ENCODE measurements at regions not wholly inside any gene's neighbourhood (a gene's known extent, or its start where the extent isn't known, plus 50 kb on each side); places are given as distances from the start of the nearest gene placed in this dataset.
"Not testable (repeated sequence)": the region's sequence is repeated elsewhere in the genome, so short reads cannot be mapped to it uniquely, and the experiment has no call there.

DNA sequence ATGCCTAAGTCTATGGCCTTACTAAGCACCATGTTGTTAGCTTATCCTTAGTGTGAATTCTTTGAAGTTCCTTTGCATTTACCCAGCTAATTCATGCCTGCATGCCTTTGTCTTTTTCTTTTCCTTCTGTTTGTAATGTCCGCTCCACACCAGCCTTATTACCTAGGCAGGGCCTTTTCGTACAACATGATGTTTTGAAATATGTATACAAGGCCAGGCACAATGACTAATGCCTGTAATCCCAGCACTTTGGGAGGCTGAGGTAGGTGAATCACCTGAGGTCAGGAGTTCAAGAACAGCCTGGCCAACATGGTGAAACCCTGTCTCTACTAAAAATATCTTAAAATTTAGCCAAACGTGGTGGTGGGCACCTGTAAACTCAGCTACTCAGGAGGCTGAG, 1636.5 kb upstream of the SEL1L start:
- Histone ChIP-seq H3K4me3 (no peak overlapping the region), H3K9me3 (no peaks in the 10 kb centered on the region), H3K4me1 (ENCODE audit: low read depth) (no peaks in the 10 kb centered on the region), H3K36me3 (ENCODE audit: low read depth) (no peaks in the 10 kb centered on the region)
- TF ChIP-seq, protein P1, sequence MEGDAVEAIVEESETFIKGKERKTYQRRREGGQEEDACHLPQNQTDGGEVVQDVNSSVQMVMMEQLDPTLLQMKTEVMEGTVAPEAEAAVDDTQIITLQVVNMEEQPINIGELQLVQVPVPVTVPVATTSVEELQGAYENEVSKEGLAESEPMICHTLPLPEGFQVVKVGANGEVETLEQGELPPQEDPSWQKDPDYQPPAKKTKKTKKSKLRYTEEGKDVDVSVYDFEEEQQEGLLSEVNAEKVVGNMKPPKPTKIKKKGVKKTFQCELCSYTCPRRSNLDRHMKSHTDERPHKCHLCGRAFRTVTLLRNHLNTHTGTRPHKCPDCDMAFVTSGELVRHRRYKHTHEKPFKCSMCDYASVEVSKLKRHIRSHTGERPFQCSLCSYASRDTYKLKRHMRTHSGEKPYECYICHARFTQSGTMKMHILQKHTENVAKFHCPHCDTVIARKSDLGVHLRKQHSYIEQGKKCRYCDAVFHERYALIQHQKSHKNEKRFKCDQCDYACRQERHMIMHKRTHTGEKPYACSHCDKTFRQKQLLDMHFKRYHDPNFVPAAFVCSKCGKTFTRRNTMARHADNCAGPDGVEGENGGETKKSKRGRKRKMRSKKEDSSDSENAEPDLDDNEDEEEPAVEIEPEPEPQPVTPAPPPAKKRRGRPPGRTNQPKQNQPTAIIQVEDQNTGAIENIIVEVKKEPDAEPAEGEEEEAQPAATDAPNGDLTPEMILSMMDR (IDR thresholded peaks at IDR 0.05), result no peak
- no peak for ATAC-seq
- intact Hi-C loops (cut with DNase I, micrococcal nuclease), result no loop called here
- no peak for DNase-seq

DNA sequence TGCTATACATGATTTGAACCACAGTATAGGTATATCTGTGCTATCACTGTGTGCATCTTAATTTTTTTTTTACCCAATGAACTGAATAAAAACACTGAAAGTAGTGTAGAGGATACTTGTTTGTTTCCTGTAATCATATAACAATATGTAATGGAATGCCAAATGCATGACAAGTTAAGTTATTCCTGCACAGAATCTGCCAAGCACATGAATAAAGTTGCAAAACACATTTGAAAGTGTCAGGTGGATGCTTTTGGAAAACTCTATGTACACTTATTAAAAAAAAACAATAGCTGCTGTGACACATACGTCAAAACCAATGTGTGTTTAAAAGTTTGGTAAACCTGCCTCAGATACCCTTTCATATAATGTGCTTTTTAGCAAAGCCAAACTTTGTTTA, 1638.1 kb upstream of the SEL1L start:
- H3K4me1 ChIP-seq (ENCODE audit: low read depth), result no peaks in the 10 kb centered on the region

DNA sequence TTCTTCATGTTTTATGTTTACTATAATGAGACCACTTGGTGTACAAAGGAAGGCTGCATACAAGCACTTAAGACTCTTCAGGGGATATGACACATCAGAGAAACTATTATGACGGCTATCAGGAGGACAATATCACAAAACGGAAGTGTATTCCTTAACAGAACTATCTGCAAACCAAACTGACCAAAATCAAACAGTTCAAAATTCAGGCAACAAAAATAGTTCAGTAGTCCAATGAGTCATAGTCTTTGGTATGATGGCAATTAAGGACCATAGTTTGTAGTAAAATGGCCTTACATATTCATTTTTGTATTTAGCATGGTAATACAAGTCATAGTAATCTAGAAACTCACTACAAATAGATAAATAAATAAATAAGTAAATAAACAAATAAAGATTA, 1638.7 kb upstream of the SEL1L start:
- DNase-seq (no peak), ATAC-seq (no peak)
- H3K9me3 ChIP-seq, result no peaks in the 10 kb centered on the region
- H3K36me3 ChIP-seq (ENCODE audit: low read depth), result no peaks in the 10 kb centered on the region
- no peak overlapping the region for H3K4me3 ChIP-seq
- intact Hi-C loops (cut with DNase I, micrococcal nuclease), result no loop called here
- no peaks in the 10 kb centered on the region for H3K4me1 ChIP-seq (ENCODE audit: low read depth)
- TF ChIP-seq, protein P1 (IDR thresholded peaks at IDR 0.05), result no peak

More for the DNA sequence above, 1638.1 kb upstream of the SEL1L start:
- no peaks in the 10 kb centered on the region for H3K9me3 ChIP-seq
- intact Hi-C loops (cut with DNase I, micrococcal nuclease), result no loop called here
- H3K4me3 ChIP-seq, result no peak overlapping the region
- DNase-seq, result no peak
- H3K36me3 ChIP-seq (ENCODE audit: low read depth), result no peaks in the 10 kb centered on the region
- TF ChIP-seq, protein P1 (IDR thresholded peaks at IDR 0.05), result no peak
- no peak for ATAC-seq

DNA sequence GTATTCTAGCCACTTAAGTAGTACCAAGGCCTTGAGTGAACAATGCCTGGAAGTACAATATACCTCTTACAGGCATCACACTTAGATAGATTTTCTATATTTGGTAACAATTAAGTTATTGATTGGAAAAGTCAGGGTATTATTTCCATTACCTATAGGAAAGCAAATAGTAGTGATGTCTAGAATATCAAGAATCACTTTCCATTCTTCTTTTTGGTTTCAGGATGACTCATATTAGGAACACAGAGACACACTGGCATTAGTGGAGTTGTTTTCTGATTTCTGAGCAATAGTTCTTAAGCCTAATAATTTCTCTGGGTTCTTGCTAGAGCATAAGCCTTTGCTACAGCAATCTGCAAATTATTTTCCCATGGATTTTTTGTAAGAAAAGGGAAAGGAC, 1640.0 kb upstream of the SEL1L start:
- Histone ChIP-seq H3K36me3 (ENCODE audit: low read depth) (no peaks in the 10 kb centered on the region), H3K4me3 (no peak overlapping the region), H3K9me3 (peaks cover under 1% of the 10 kb centered on the region), H3K4me1 (ENCODE audit: low read depth) (no peaks in the 10 kb centered on the region)
- TF ChIP-seq, protein P1 (IDR thresholded peaks at IDR 0.05), result no peak
- no peak for DNase-seq
- ATAC-seq, result no peak
- intact Hi-C loops (cut with DNase I, micrococcal nuclease), result no loop called here

DNA sequence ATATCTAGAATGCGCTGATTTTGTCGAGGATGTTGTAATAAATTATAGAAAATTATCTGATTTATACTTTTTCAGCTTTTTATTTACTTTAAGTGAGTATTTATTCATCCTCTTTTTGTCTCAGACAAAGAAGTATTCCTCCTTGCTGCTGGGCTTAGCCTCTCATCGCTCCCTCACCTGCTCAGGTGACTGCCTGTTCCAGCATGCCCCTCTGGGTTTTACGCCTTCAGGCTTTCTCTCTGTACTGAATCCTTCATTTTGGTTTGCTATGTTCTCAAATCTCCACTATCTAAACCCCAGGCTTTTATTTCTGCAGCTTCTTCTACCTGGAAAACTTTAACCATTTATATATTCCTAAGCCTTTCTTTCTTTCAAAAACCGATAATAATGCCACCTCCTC, 1650.9 kb upstream of the SEL1L start:
- no peak overlapping the region for H3K4me3 ChIP-seq
- intact Hi-C loops (cut with DNase I, micrococcal nuclease), result no loop called here
- TF ChIP-seq, protein P1 (IDR thresholded peaks at IDR 0.05), result no peak
- no peaks in the 10 kb centered on the region for H3K36me3 ChIP-seq (ENCODE audit: low read depth)
- no peaks in the 10 kb centered on the region for H3K4me1 ChIP-seq (ENCODE audit: low read depth)
- no peak for DNase-seq
- H3K9me3 ChIP-seq, result no peaks in the 10 kb centered on the region
- ATAC-seq, result no peak

DNA sequence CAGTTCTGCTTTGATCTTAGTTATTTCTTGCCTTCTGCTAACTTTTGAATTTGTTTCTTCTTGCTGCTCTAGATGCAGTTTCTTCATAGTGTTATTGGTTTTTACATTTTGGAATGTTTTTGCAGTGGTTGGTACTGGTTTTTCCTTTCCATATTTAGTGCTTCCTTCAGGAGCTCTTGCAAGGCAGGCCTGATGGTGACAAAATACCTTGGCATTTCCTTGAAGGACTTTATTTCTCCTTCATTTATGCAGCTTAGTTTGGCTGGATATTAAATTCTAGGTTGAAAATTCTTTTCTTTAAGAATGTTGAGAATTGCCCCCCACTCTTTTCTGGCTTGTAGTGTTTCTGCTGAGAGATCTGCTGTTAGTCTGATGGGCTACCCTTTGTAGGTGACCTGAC, 1654.7 kb upstream of the SEL1L start:
- H3K4me3 ChIP-seq; H3K4me1 ChIP-seq (ENCODE audit: low read depth); H3K9me3 ChIP-seq; intact Hi-C loops (cut with DNase I, micrococcal nuclease); ATAC-seq; H3K36me3 ChIP-seq (ENCODE audit: low read depth); DNase-seq: not testable (repeated sequence)

Measured in mucosa of descending colon (tissue), 3 donors.